H9 (cell line): ENCODE measurements at regions not wholly inside any gene's neighbourhood (a gene's known extent, or its start where the extent isn't known, plus 50 kb on each side); places are given as distances from the start of the nearest gene placed in this dataset.

Experiments used
- DNase-seq: peaks from one replicate; pipeline ENCODE4 v3.0.0-alpha.2; 2017
- H2AFZ ChIP-seq: one replicate; pipeline ENCODE4 v1.6.1; 2013; ENCODE audit warnings: mild to moderate bottlenecking, low read length, control low read depth, moderate library complexity
- H2AK5ac ChIP-seq: 2 replicates; pipeline ENCODE4 v1.6.1; 2013; ENCODE audit warnings: low read length, control low read depth, mixed read lengths; ENCODE audit not compliant: insufficient read length
- H2BK120ac ChIP-seq: one replicate; pipeline ENCODE4 v1.6.1; 2013; ENCODE audit warnings: low read depth, mild to moderate bottlenecking, low read length, control low read depth, inconsistent platforms; ENCODE audit not compliant: poor library complexity, severe bottlenecking
- H2BK12ac ChIP-seq: 2 replicates; pipeline ENCODE4 v1.6.1; 2013; ENCODE audit warnings: low read length, control low read depth, mixed read lengths, low read depth; ENCODE audit not compliant: insufficient read length
- H2BK15ac ChIP-seq: 2 replicates; pipeline ENCODE4 v1.6.1; 2013; ENCODE audit warnings: low read depth, low read length, control low read depth
- H2BK20ac ChIP-seq: one replicate; pipeline ENCODE4 v1.6.1; 2013; ENCODE audit warnings: low read depth, mild to moderate bottlenecking, low read length, control low read depth, inconsistent platforms; ENCODE audit not compliant: poor library complexity, severe bottlenecking
- H2BK5ac ChIP-seq: 2 replicates; pipeline ENCODE4 v1.6.1; 2013; ENCODE audit warnings: low read length, control low read depth, mixed read lengths; ENCODE audit not compliant: insufficient read length
- H3K14ac ChIP-seq: 2 replicates; pipeline ENCODE4 v1.6.1; 2013; ENCODE audit warnings: low read length, control low read depth; ENCODE audit not compliant: insufficient read depth
- H3K18ac ChIP-seq: 2 replicates; pipeline ENCODE4 v1.6.1; 2013; ENCODE audit warnings: low read depth, mild to moderate bottlenecking, mixed read lengths, low read length, control low read depth; ENCODE audit not compliant: insufficient read length
- H3K23ac ChIP-seq: 2 replicates; pipeline ENCODE4 v1.6.1; 2013; ENCODE audit warnings: low read length, control low read depth, mixed read lengths, low read depth; ENCODE audit not compliant: insufficient read length
- H3K23me2 ChIP-seq: 2 replicates; pipeline ENCODE4 v1.6.1; 2013; ENCODE audit warnings: low read depth, mild to moderate bottlenecking, mixed read lengths, low read length, control low read depth; ENCODE audit not compliant: insufficient read length, poor library complexity, severe bottlenecking
- H3K27ac ChIP-seq: 2 replicates; pipeline ENCODE4 v1.5.1; 2013; ENCODE audit warnings: low read length, control low read depth, mixed read lengths, low read depth; ENCODE audit not compliant: insufficient read length
- H3K27me3 ChIP-seq: 2 replicates; pipeline ENCODE4 v1.6.1; 2013; ENCODE audit warnings: low read length, control low read depth, inconsistent platforms; ENCODE audit not compliant: insufficient read depth
- H3K4ac ChIP-seq: 2 replicates; pipeline ENCODE4 v1.6.1; 2013; ENCODE audit warnings: low read depth, mild to moderate bottlenecking, control low read depth, inconsistent platforms, low read length, moderate library complexity
- H3K4me1 ChIP-seq: 2 replicates; pipeline ENCODE4 v1.6.1; 2013; ENCODE audit warnings: low read length, control low read depth, inconsistent platforms; ENCODE audit not compliant: insufficient read depth
- H3K4me2 ChIP-seq: 2 replicates; pipeline ENCODE4 v1.6.1; 2013; ENCODE audit warnings: low read length, control low read depth, mixed read lengths; ENCODE audit not compliant: insufficient read length, insufficient read depth
- H3K56ac ChIP-seq: 2 replicates; pipeline ENCODE4 v1.6.1; 2013; ENCODE audit warnings: low read depth, mild to moderate bottlenecking, mixed read lengths, low read length, control low read depth; ENCODE audit not compliant: insufficient read length
- H3K79me1 ChIP-seq: 2 replicates; pipeline ENCODE4 v1.6.1; 2013; ENCODE audit warnings: low read depth, mild to moderate bottlenecking, moderate library complexity, low read length, control low read depth, inconsistent platforms; ENCODE audit not compliant: insufficient read depth, poor library complexity, severe bottlenecking
- H3K79me2 ChIP-seq: 2 replicates; pipeline ENCODE4 v1.6.1; 2013; ENCODE audit warnings: low read length, control low read depth, inconsistent platforms; ENCODE audit not compliant: insufficient read depth
- H3K9ac ChIP-seq: 2 replicates; pipeline ENCODE4 v1.6.1; 2013; ENCODE audit warnings: low read length, control low read depth, mixed read lengths; ENCODE audit not compliant: insufficient read length; ENCODE audit errors: extremely low read depth
- H3K9me3 ChIP-seq: one replicate; pipeline ENCODE4 v1.6.1; 2013; ENCODE audit warnings: low read depth, low read length, inconsistent platforms; ENCODE audit not compliant: control insufficient read depth
- H3T11ph ChIP-seq: one replicate; pipeline ENCODE4 v1.6.1; 2013; ENCODE audit warnings: mild to moderate bottlenecking, low read length, control low read depth, inconsistent platforms
- H4K20me1 ChIP-seq: one replicate; pipeline ENCODE4 v1.6.1; 2013; ENCODE audit not compliant: control insufficient read depth, insufficient read length, insufficient read depth
- H4K5ac ChIP-seq: 2 replicates; pipeline ENCODE4 v1.6.1; 2013; ENCODE audit warnings: low read depth, mild to moderate bottlenecking, mixed read lengths, low read length, control low read depth; ENCODE audit not compliant: insufficient read length
- H4K8ac ChIP-seq: replicated peaks from 2 replicates; pipeline ENCODE4 v1.6.1; 2013; ENCODE audit warnings: low read length, control low read depth, mixed read lengths, low read depth; ENCODE audit not compliant: insufficient read length
- H4K91ac ChIP-seq: 2 replicates; pipeline ENCODE4 v1.6.1; 2013; ENCODE audit warnings: low read depth, mild to moderate bottlenecking, moderate library complexity, mixed read lengths, low read length, control low read depth; ENCODE audit not compliant: insufficient read length
- H3K27ac Mint-ChIP-seq, 3 experiments: 2 replicates in 2 of 3; 3 replicates in 1 of 3; pipeline ENCODE4 v1.8.0; 2020 to 2021; ENCODE audit warnings: mixed read lengths in 3 of 3, mild to moderate bottlenecking in 1 of 3, moderate library complexity in 1 of 3
- H3K27me3 Mint-ChIP-seq: 2 replicates; pipeline ENCODE4 v1.8.0; 2021; ENCODE audit warnings: low read depth, mild to moderate bottlenecking, moderate library complexity, mixed read lengths
- H3K36me3 Mint-ChIP-seq, 3 experiments: 2 replicates in 2 of 3; 3 replicates in 1 of 3; pipeline ENCODE4 v1.8.0; 2020 to 2021; ENCODE audit warnings: low read depth in 3 of 3, mixed read lengths in 3 of 3; ENCODE audit not compliant: insufficient read depth in 1 of 3
- H3K4me1 Mint-ChIP-seq, 2 experiments: 2 replicates each; pipeline ENCODE4 v1.8.0; 2020; ENCODE audit warnings: mixed read lengths in 2 of 2
- H3K4me3 Mint-ChIP-seq, 2 experiments: 2 replicates in 1 of 2; 3 replicates in 1 of 2; pipeline ENCODE4 v1.8.0; 2020 to 2021; ENCODE audit warnings: mild to moderate bottlenecking in 2 of 2, mixed read lengths in 2 of 2, moderate library complexity in 1 of 2
- H3K9me3 Mint-ChIP-seq, 2 experiments: 2 replicates in 1 of 2; 3 replicates in 1 of 2; pipeline ENCODE4 v1.8.0; 2020; ENCODE audit warnings: mild to moderate bottlenecking in 2 of 2, mixed read lengths in 2 of 2, moderate library complexity in 1 of 2
- WGBS: extraction: QIAGEN DNeasy Blood & Tissue Kit; methylation state at CpG from one replicate; pipeline ENCODE4 v1.1.7; 2013; ENCODE audit warnings: missing lambda C conversion rate, low lambda C conversion rate, mixed read lengths; ENCODE audit not compliant: insufficient read length; ENCODE audit errors: extremely low coverage; 5-methylcytosine and 5-hydroxymethylcytosine counted together
- TF ChIP-seq, protein P1 (sequence below): fragments of 200-600 bp; sonication (generic); conservative IDR thresholded peaks from 3 replicates; pipeline ENCODE4 v1.8.0; 2021; ENCODE audit warnings: antibody characterized with exemption, mild to moderate bottlenecking

GRCh38 chr5:2427983-2428382 lies 323.5 kb downstream of the IRX2 start:
- Histone ChIP-seq H3K4me2 (no peak overlapping the region), H3K14ac (no peak overlapping the region), H2AFZ (no peak overlapping the region), H3T11ph (no peak overlapping the region), H3K56ac (no peak overlapping the region), H2BK15ac (no peak overlapping the region), H2AK5ac (no peak overlapping the region), H3K27ac (no peak overlapping the region), H3K18ac (no peak overlapping the region), H3K9ac (no peak overlapping the region), H2BK20ac (no peak overlapping the region), H2BK12ac (no peak overlapping the region), H3K79me2 (no peaks in the 10 kb centered on the region), H3K79me1 (no peaks in the 10 kb centered on the region), H4K20me1 (no peaks in the 10 kb centered on the region), H3K4ac (no peak overlapping the region), H4K91ac (no peak overlapping the region), H4K8ac (no peak overlapping the region), H3K23me2 (no peaks in the 10 kb centered on the region), H4K5ac (no peak overlapping the region), H3K9me3 (peaks cover 24% of the 10 kb centered on the region), H2BK120ac (no peak overlapping the region), H3K23ac (no peak overlapping the region), H3K27me3 (no peaks in the 10 kb centered on the region; the same call in 1 of the 2 replicates), H2BK5ac (no peak overlapping the region), H3K4me1 (no peaks in the 10 kb centered on the region)
- H3K9me3 Mint-ChIP-seq: peaks cover 54 to 59% of the 10 kb centered on the region in 2 experiments
- no peak for DNase-seq
- no peak overlapping the region for H3K4me3 Mint-ChIP-seq
- WGBS: no CpG with 5 or more reads among the region's 4 CpGs
- H3K27ac Mint-ChIP-seq: no peak overlapping the region
- H3K4me1 Mint-ChIP-seq: peaks cover 6% of the 10 kb centered on the region in 2 experiments
- peaks cover 2 to 26% (median 12%) of the 10 kb centered on the region in 3 experiments; a peak in 6 of 7 replicates for H3K36me3 Mint-ChIP-seq
- no peaks in the 10 kb centered on the region; the same call in 1 of the 2 replicates for H3K27me3 Mint-ChIP-seq
- TF ChIP-seq, protein P1, sequence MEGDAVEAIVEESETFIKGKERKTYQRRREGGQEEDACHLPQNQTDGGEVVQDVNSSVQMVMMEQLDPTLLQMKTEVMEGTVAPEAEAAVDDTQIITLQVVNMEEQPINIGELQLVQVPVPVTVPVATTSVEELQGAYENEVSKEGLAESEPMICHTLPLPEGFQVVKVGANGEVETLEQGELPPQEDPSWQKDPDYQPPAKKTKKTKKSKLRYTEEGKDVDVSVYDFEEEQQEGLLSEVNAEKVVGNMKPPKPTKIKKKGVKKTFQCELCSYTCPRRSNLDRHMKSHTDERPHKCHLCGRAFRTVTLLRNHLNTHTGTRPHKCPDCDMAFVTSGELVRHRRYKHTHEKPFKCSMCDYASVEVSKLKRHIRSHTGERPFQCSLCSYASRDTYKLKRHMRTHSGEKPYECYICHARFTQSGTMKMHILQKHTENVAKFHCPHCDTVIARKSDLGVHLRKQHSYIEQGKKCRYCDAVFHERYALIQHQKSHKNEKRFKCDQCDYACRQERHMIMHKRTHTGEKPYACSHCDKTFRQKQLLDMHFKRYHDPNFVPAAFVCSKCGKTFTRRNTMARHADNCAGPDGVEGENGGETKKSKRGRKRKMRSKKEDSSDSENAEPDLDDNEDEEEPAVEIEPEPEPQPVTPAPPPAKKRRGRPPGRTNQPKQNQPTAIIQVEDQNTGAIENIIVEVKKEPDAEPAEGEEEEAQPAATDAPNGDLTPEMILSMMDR: no peak
